H1 (cell line): ENCODE measurements at regions not wholly inside any gene's neighbourhood (a gene's known extent, or its start where the extent isn't known, plus 50 kb on each side); places are given as distances from the start of the nearest gene placed in this dataset.

ENCODE experiments used
- CTCF ChIA-PET: fragments of 300-600 bp; sonication (Branson Sonifier 250); formaldehyde crosslinking; loops from one replicate; lab custom pipeline; 2021; ENCODE audit not compliant: partially characterized antibody; lab: Charles Lee
- POLR2A ChIA-PET: fragments of 300-600 bp; sonication (Branson Sonifier 250); formaldehyde crosslinking; loops from one replicate; lab custom pipeline; 2021; ENCODE audit warnings: inconsistent platforms; ENCODE audit not compliant: partially characterized antibody; lab: Charles Lee
- DNase-seq, 2 experiments: peaks; one replicate each; pipeline versions ENCODE4 v3.0.0 to v3.0.0-alpha.2; 2010 to 2022; ENCODE audit warnings: low spot score in 2 of 2, low read depth in 1 of 2, mixed read lengths in 1 of 2
- FAIRE-seq: peaks from 2 replicates; lab custom pipeline; 2011; peaks lifted over from hg19 to GRCh38; lab: Jason Lieb, UNC
- H2AFZ ChIP-seq: 2 replicates; pipeline ENCODE4 v1.8.1; 2012; ENCODE audit warnings: low read length, inconsistent platforms
- H2AK5ac ChIP-seq: 2 replicates; pipeline ENCODE4 v1.6.1; 2013; ENCODE audit warnings: low read depth, low read length
- H2BK120ac ChIP-seq: replicated peaks from 2 replicates; pipeline ENCODE3; 2013; ENCODE audit warnings: low read depth, low read length, inconsistent platforms
- H2BK12ac ChIP-seq: 2 replicates; pipeline ENCODE4 v1.6.1; 2013; ENCODE audit warnings: low read depth, low read length
- H2BK15ac ChIP-seq: 2 replicates; pipeline ENCODE4 v1.6.1; 2013; ENCODE audit warnings: low read length
- H2BK20ac ChIP-seq: 2 replicates; pipeline ENCODE4 v1.6.1; 2013; ENCODE audit warnings: low read length
- H2BK5ac ChIP-seq: 2 replicates; pipeline ENCODE4 v1.6.1; 2013; ENCODE audit warnings: low read depth, low read length
- H3K14ac ChIP-seq: 2 replicates; pipeline ENCODE4 v1.6.1; 2013; ENCODE audit warnings: inconsistent platforms; ENCODE audit not compliant: insufficient read length
- H3K18ac ChIP-seq: 2 replicates; pipeline ENCODE4 v1.6.1; 2013; ENCODE audit warnings: low read length; ENCODE audit errors: extremely low read depth
- H3K23ac ChIP-seq: 2 replicates; pipeline ENCODE4 v1.6.1; 2013; ENCODE audit warnings: inconsistent platforms; ENCODE audit not compliant: insufficient read length
- H3K23me2 ChIP-seq: 2 replicates; pipeline ENCODE4 v1.6.1; 2013; ENCODE audit warnings: low read depth, low read length
- H3K27ac ChIP-seq: 2 replicates; pipeline ENCODE4 v1.6.1; 2011; ENCODE audit warnings: low read depth, low read length, inconsistent platforms
- H3K27me3 ChIP-seq, 4 experiments: replicated peaks in 1 of 4; 1 replicate in 1 of 4; 2 replicates in 3 of 4; pipeline versions ENCODE4 v1.6.1 to v1.8.1; 2011 to 2013; ENCODE audit warnings: low read length in 3 of 4, mild to moderate bottlenecking in 3 of 4, inconsistent platforms in 2 of 4, mixed read lengths in 2 of 4, moderate library complexity in 1 of 4; ENCODE audit not compliant: control insufficient read depth in 3 of 4, insufficient read depth in 3 of 4; ENCODE audit errors: extremely low read depth in 1 of 4
- H3K36me3 ChIP-seq, 4 experiments: 2 replicates each; pipeline versions ENCODE4 v1.6.1 to v1.8.1; 2011 to 2013; ENCODE audit warnings: mild to moderate bottlenecking in 4 of 4, low read length in 3 of 4, moderate library complexity in 2 of 4, control low read depth in 1 of 4, inconsistent platforms in 1 of 4; ENCODE audit not compliant: insufficient read depth in 4 of 4, control insufficient read depth in 2 of 4
- H3K4ac ChIP-seq: replicated peaks from 2 replicates; pipeline ENCODE3; 2013; ENCODE audit warnings: low read length, low read depth, mixed read lengths, inconsistent platforms; ENCODE audit not compliant: insufficient read length
- H3K4me1 ChIP-seq, 4 experiments: replicated peaks in 1 of 4; 1 replicate in 1 of 4; 2 replicates in 3 of 4; pipeline versions ENCODE4 v1.6.1 to v1.8.1; 2011 to 2013; ENCODE audit warnings: low read length in 3 of 4, inconsistent platforms in 2 of 4, mixed read lengths in 1 of 4; ENCODE audit not compliant: insufficient read depth in 4 of 4, control insufficient read depth in 3 of 4
- H3K4me2 ChIP-seq, 2 experiments: 2 replicates each; pipeline versions ENCODE4 v1.6.1 to v1.8.1; 2011 to 2013; ENCODE audit warnings: low read depth in 2 of 2, low read length in 2 of 2, control low read depth in 1 of 2, inconsistent platforms in 1 of 2, mild to moderate bottlenecking in 1 of 2; ENCODE audit not compliant: insufficient read depth in 1 of 2
- H3K4me3 ChIP-seq, 4 experiments: fragments of 200-600, 300-600 bp in 1 of 4; sonication (generic), shearing (Covaris generic), sonication (Bioruptor Twin) in 1 of 4; 2 replicates each; pipeline versions ENCODE4 v1.5.1 to v1.8.1; 2011 to 2016; ENCODE audit warnings: low read length in 4 of 4, low read depth in 3 of 4, control low read depth in 2 of 4, inconsistent platforms in 2 of 4, mild to moderate bottlenecking in 2 of 4, mixed read lengths in 1 of 4, moderate library complexity in 1 of 4; ENCODE audit not compliant: insufficient read depth in 2 of 4; ENCODE audit errors: extremely low read depth in 1 of 4
- H3K56ac ChIP-seq: replicated peaks from 2 replicates; pipeline ENCODE3; 2013; ENCODE audit warnings: low read depth, mild to moderate bottlenecking, mixed read lengths, low read length, inconsistent platforms; ENCODE audit not compliant: insufficient read length
- H3K79me1 ChIP-seq: 2 replicates; pipeline ENCODE4 v1.6.1; 2013; ENCODE audit warnings: low read depth, low read length, control low read depth
- H3K79me2 ChIP-seq, 2 experiments: 2 replicates each; pipeline versions ENCODE4 v1.6.1 to v1.8.1; 2012 to 2013; ENCODE audit warnings: low read length in 2 of 2, mild to moderate bottlenecking in 2 of 2, inconsistent platforms in 1 of 2; ENCODE audit not compliant: insufficient read depth in 2 of 2, control insufficient read depth in 1 of 2
- H3K9ac ChIP-seq, 4 experiments: replicated peaks in 1 of 4; 1 replicate in 1 of 4; 2 replicates in 3 of 4; pipeline versions ENCODE4 v1.6.1 to v1.8.1; 2011 to 2013; ENCODE audit warnings: low read depth in 3 of 4, low read length in 3 of 4, control low read depth in 2 of 4, mild to moderate bottlenecking in 2 of 4, moderate library complexity in 2 of 4, inconsistent platforms in 1 of 4; ENCODE audit errors: extremely low read depth in 1 of 4
- H3K9me3 ChIP-seq, 2 experiments: 2 replicates each; pipeline versions ENCODE4 v1.6.1 to v1.8.1; 2012 to 2013; ENCODE audit warnings: mild to moderate bottlenecking in 2 of 2, moderate library complexity in 2 of 2, control low read depth in 1 of 2, inconsistent platforms in 1 of 2, low read depth in 1 of 2, low read length in 1 of 2, mixed read lengths in 1 of 2; ENCODE audit not compliant: insufficient read depth in 2 of 2
- H4K20me1 ChIP-seq, 2 experiments: replicated peaks in 1 of 2; 2 replicates each; pipeline versions ENCODE3 to v1.8.1; 2011 to 2013; ENCODE audit warnings: inconsistent platforms in 2 of 2, low read length in 2 of 2, mild to moderate bottlenecking in 1 of 2; ENCODE audit not compliant: insufficient read depth in 2 of 2, control insufficient read depth in 1 of 2
- H4K5ac ChIP-seq: 2 replicates; pipeline ENCODE4 v1.6.1; 2013; ENCODE audit warnings: low read length, low read depth, mixed read lengths, inconsistent platforms; ENCODE audit not compliant: insufficient read length
- H4K8ac ChIP-seq: 2 replicates; pipeline ENCODE4 v1.8.0; 2013; ENCODE audit warnings: mild to moderate bottlenecking, moderate library complexity, low read length, inconsistent platforms; ENCODE audit not compliant: insufficient read depth; ENCODE audit errors: extremely low read depth
- H4K91ac ChIP-seq: replicated peaks from 2 replicates; pipeline ENCODE3; 2013; ENCODE audit warnings: low read length, mixed read lengths, inconsistent platforms; ENCODE audit not compliant: insufficient read length
- ASH2L ChIP-seq: fragments of 200-600, 300-600 bp; sonication (generic); IDR thresholded peaks from one replicate; pipeline ENCODE4 v1.7.1; 2017; ENCODE audit warnings: low read length
- BACH1 ChIP-seq: IDR thresholded peaks from 2 replicates; pipeline ENCODE4 v1.6.1; 2012; ENCODE audit warnings: low read length, improper control_type of control experiment
- CBX8 ChIP-seq: fragments of 300-800, 300-1000 bp; sonication (generic); IDR thresholded peaks from 2 replicates; pipeline ENCODE4 v1.7.1; 2016; ENCODE audit warnings: low read depth, low read length, borderline replicate concordance
- EGR1 ChIP-seq: IDR thresholded peaks from 2 replicates; pipeline ENCODE4 v1.6.1; 2011; ENCODE audit warnings: low read depth, low read length, borderline replicate concordance
- PHF8 ChIP-seq: fragments of 200-600 bp; sonication (generic); conservative IDR thresholded peaks from 2 replicates; pipeline ENCODE4 v1.7.1; 2012; ENCODE audit warnings: low read depth, mild to moderate bottlenecking, inconsistent platforms, low read length, moderate library complexity
- POLR2A ChIP-seq, 2 experiments: IDR thresholded peaks; 1 replicate in 1 of 2; 2 replicates in 1 of 2; pipeline ENCODE4 v1.6.1; 2011; ENCODE audit warnings: low read depth in 2 of 2, low read length in 2 of 2, mild to moderate bottlenecking in 2 of 2; ENCODE audit errors: control extremely low read depth in 1 of 2
- SIRT6 ChIP-seq: IDR thresholded peaks from one replicate; pipeline ENCODE4 v1.7.1; 2012; ENCODE audit warnings: low read length, inconsistent platforms
- YY1 ChIP-seq: IDR thresholded peaks from 2 replicates; pipeline ENCODE4 v1.6.1; 2011; ENCODE audit warnings: low read depth, mild to moderate bottlenecking, low read length
- WGBS, 2 experiments: shearing (Covaris generic) in 1 of 2; methylation state at CpG; one replicate each; pipeline versions ENCODE4 v1.1.6 to v1.1.7; 2013 to 2015; ENCODE audit warnings: low lambda C conversion rate in 2 of 2, mixed read lengths in 2 of 2, inconsistent platforms in 1 of 2, low coverage in 1 of 2, missing lambda C conversion rate in 1 of 2; ENCODE audit not compliant: insufficient replicate concordance in 2 of 2, insufficient coverage in 1 of 2, insufficient read length in 1 of 2; ENCODE audit errors: extremely low coverage in 1 of 2, missing lambda C conversion rate in 1 of 2; 5-methylcytosine and 5-hydroxymethylcytosine counted together

- FAIRE-seq (no peak), DNase-seq (no peak)
- CTCF ChIA-PET: interaction anchor here (0.7 kb wide), 1 partner anchor 810 kb away, joined by 4 read pairs; no protein-coding TSS in a partner anchor
- Histone ChIP-seq H2BK12ac (no peak overlapping the region), H3K4ac (no peak overlapping the region), H3K27me3 (no peaks in the 10 kb centered on the region), H4K91ac (no peak overlapping the region), H3K4me3 (no peak overlapping the region), H3K14ac (no peak overlapping the region), H3K9ac (no peak overlapping the region), H3K79me2 (no peaks in the 10 kb centered on the region), H3K4me2 (no peak overlapping the region), H2BK15ac (no peak overlapping the region), H2BK120ac (no peak overlapping the region), H3K79me1 (no peaks in the 10 kb centered on the region), H2AFZ (no peak overlapping the region), H3K4me1 (no peaks in the 10 kb centered on the region), H3K9me3 (no peaks in the 10 kb centered on the region), H3K23me2 (no peaks in the 10 kb centered on the region), H4K5ac (no peak overlapping the region), H3K23ac (no peak overlapping the region), H2AK5ac (no peak overlapping the region), H3K18ac (no peak overlapping the region), H2BK20ac (no peak overlapping the region), H2BK5ac (no peak overlapping the region), H4K8ac (no peak overlapping the region), H3K27ac (no peak overlapping the region), H3K56ac (no peak overlapping the region), H3K36me3 (no peaks in the 10 kb centered on the region), H4K20me1 (no peaks in the 10 kb centered on the region)
- 83% methylated on average over 1 of the region's 1 CpG; no CpG with 5 or more reads in 1 of the 2 experiments for WGBS, 2 experiments
- POLR2A ChIA-PET: no interaction called here
- TF ChIP-seq EGR1 (no peak), POLR2A (IDR thresholded peaks at IDR 0.05; ENCODE audit: control extremely low read depth in 1 of 2, low read depth in 2 of 2, low read length in 2 of 2) (no peak), BACH1 (no peak), ASH2L (no peak), SIRT6 (no peak), YY1 (no peak), CBX8 (no peak), PHF8 (no peak)
Observed at GRCh38 chr6:123687864-123688263, 51.1 kb upstream of the TRDN start.
